ENCODE measurements at regions not wholly inside any gene's neighbourhood (a gene's known extent, or its start where the extent isn't known, plus 50 kb on each side); places are given as distances from the start of the nearest gene placed in this dataset.

DNA sequence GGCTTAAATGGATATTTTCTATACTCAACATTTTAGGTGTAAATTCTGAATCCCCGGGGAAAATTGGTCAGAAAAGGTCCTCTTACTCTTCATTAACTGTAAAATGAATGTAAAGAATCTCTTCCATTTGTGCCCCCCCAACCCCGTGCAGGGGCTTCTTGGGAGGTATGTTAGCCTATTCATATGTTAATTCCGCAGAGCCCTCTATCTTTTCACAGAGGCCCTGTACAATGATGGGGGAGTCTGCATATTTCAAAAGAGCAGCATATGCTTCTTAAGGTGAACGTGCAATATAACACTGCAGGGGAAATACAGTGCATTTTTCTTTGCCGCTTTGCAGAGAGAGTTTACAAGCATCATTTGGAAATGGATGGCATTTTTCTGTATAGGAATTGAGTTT is 88.5 kb upstream of the CXorf66 start:
- Mint-ChIP-seq H3K27me3 (ENCODE audit: low read depth) (peaks cover 10% of the 10 kb centered on the region), H3K36me3 (ENCODE audit: low read depth) (no peaks in the 10 kb centered on the region), H3K4me3 (ENCODE audit: unreplicated experiment) (no peak overlapping the region), H3K9me3 (ENCODE audit: low read depth) (no peaks in the 10 kb centered on the region), H3K4me1 (ENCODE audit: low read depth) (peaks cover 4% of the 10 kb centered on the region), H3K27ac (ENCODE audit: unreplicated experiment) (no peak overlapping the region)
- TF ChIP-seq, protein P1, sequence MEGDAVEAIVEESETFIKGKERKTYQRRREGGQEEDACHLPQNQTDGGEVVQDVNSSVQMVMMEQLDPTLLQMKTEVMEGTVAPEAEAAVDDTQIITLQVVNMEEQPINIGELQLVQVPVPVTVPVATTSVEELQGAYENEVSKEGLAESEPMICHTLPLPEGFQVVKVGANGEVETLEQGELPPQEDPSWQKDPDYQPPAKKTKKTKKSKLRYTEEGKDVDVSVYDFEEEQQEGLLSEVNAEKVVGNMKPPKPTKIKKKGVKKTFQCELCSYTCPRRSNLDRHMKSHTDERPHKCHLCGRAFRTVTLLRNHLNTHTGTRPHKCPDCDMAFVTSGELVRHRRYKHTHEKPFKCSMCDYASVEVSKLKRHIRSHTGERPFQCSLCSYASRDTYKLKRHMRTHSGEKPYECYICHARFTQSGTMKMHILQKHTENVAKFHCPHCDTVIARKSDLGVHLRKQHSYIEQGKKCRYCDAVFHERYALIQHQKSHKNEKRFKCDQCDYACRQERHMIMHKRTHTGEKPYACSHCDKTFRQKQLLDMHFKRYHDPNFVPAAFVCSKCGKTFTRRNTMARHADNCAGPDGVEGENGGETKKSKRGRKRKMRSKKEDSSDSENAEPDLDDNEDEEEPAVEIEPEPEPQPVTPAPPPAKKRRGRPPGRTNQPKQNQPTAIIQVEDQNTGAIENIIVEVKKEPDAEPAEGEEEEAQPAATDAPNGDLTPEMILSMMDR (IDR thresholded peaks at IDR 0.05) = no peak
- DNase-seq (ENCODE audit: low spot score) = no peak

DNA sequence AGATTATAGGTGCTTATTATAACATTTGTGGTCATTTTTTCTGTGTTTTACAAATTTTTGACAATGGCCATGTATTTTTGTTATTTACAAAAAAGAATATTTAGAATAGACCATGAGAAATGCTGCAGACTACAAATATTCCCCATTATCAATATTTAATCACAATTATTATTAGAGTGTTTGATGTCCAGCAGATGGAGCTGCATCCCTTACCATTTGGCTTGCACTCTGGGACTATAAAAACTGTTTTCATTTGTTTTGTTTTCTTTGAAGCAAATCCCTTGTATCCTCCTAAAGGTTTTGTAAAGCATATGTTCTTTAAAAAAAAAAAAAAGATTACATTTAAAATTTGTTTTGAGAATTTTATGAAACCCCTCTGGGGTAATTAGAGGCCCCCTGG is 85.6 kb upstream of the CXorf66 start:
- Mint-ChIP-seq H3K4me3 (ENCODE audit: unreplicated experiment) (no peak overlapping the region), H3K36me3 (ENCODE audit: low read depth) (no peaks in the 10 kb centered on the region), H3K27ac (ENCODE audit: unreplicated experiment) (no peak overlapping the region), H3K27me3 (ENCODE audit: low read depth) (peaks cover 6% of the 10 kb centered on the region), H3K4me1 (ENCODE audit: low read depth) (no peaks in the 10 kb centered on the region), H3K9me3 (ENCODE audit: low read depth) (no peaks in the 10 kb centered on the region)
- no peak for DNase-seq (ENCODE audit: low spot score)
- TF ChIP-seq, protein P1 (IDR thresholded peaks at IDR 0.05) = peak; percentile 73

DNA sequence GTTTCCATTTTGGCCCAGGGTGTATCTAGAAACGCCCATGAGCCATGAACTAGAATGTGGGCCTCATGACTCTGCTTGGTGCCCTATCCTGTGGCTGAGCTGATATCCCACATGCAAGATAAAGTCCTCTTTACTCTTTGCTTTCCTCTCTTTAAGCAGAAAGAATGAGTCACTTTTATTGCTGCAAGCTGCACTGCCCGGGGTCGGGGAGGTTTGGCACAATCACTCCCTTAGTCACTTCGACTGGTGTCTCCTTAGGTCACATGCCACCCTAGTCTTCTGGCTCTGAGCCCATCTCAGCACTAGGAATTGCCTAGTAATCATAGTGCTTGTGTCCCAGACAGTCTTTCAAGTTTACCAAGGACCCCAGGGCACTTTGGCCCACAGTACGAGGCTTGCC is 75.1 kb upstream of the CXorf66 start:
- H3K9me3 Mint-ChIP-seq (ENCODE audit: low read depth) = peaks cover 30% of the 10 kb centered on the region
- no peaks in the 10 kb centered on the region for H3K27me3 Mint-ChIP-seq (ENCODE audit: low read depth)
- no peak for DNase-seq (ENCODE audit: low spot score)

DNA sequence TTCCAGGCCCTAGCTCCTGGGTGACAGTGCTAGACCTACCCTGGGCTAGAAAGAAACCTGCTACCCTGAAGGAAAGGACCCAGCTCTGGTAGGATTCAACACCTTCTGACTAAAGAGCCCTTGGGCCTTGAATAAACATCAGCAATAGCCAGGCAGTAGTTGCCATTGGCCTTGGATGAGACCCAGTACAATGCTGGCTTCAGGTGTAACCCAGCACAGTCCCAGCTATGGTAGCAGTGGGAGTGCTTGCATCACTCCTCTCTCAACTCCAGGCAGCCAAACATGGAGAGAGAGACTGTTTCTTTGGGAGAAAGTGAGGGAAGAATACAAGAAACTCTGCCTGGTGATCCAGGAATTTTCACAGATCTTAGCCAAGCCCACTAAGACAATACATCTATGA is 73.5 kb upstream of the CXorf66 start:
- Mint-ChIP-seq H3K27ac (ENCODE audit: unreplicated experiment) (no peak overlapping the region), H3K27me3 (ENCODE audit: low read depth) (no peaks in the 10 kb centered on the region), H3K36me3 (ENCODE audit: low read depth) (no peaks in the 10 kb centered on the region), H3K4me1 (ENCODE audit: low read depth) (no peaks in the 10 kb centered on the region), H3K9me3 (ENCODE audit: low read depth) (peaks cover 33% of the 10 kb centered on the region), H3K4me3 (ENCODE audit: unreplicated experiment) (no peak overlapping the region)
- TF ChIP-seq, protein P1 (IDR thresholded peaks at IDR 0.05) = no peak
- no peak for DNase-seq (ENCODE audit: low spot score)

More for the DNA sequence above, 75.1 kb upstream of the CXorf66 start:
- no peak overlapping the region for H3K4me3 Mint-ChIP-seq (ENCODE audit: unreplicated experiment)
- no peak overlapping the region for H3K27ac Mint-ChIP-seq (ENCODE audit: unreplicated experiment)
- TF ChIP-seq, protein P1 (IDR thresholded peaks at IDR 0.05) = no peak
- H3K36me3 Mint-ChIP-seq (ENCODE audit: low read depth) = no peaks in the 10 kb centered on the region
- no peaks in the 10 kb centered on the region for H3K4me1 Mint-ChIP-seq (ENCODE audit: low read depth)

DNA sequence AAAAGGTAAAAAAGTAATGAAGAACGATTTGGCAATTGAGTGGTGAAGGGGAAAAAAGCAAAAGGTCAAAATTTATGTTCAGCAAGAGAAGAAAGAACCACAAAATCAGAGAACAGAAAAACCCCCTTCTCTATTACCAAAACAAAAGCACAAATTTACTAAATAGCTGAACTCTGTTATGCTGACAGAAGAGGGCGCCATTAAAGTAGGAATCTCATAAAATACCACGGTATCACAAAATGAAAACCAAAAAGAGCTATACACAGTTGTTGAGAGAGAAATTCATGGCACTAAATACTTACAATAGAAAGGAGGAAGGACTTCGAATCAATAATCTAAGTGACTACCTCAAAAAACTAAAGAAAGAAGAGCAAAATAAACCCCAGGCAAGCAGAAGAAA is 69.6 kb upstream of the CXorf66 start:
- no peaks in the 10 kb centered on the region for H3K4me1 Mint-ChIP-seq (ENCODE audit: low read depth)
- H3K27me3 Mint-ChIP-seq (ENCODE audit: low read depth) = no peaks in the 10 kb centered on the region
- no peaks in the 10 kb centered on the region for H3K36me3 Mint-ChIP-seq (ENCODE audit: low read depth)
- no peak for DNase-seq (ENCODE audit: low spot score)
- TF ChIP-seq, protein P1 (IDR thresholded peaks at IDR 0.05) = peak; percentile 47
- no peak overlapping the region for H3K27ac Mint-ChIP-seq (ENCODE audit: unreplicated experiment)
- H3K9me3 Mint-ChIP-seq (ENCODE audit: low read depth) = peaks cover 23% of the 10 kb centered on the region
- H3K4me3 Mint-ChIP-seq (ENCODE audit: unreplicated experiment) = no peak overlapping the region
